ENCODE measurements at regions not wholly inside any gene's neighbourhood (a gene's known extent, or its start where the extent isn't known, plus 50 kb on each side); places are given as distances from the start of the nearest gene placed in this dataset.

- ATAC-seq (ENCODE audit: insufficient number of reproducible peaks, low FRiP score, low read depth) (no peak), DNase-seq (ENCODE audit: low spot score) (no peak)
- H3K27me3 ChIP-seq (replicated peaks; ENCODE audit: insufficient read depth) = no peaks in the 10 kb centered on the region
- H3K36me3 ChIP-seq = no peaks in the 10 kb centered on the region
- no peaks in the 10 kb centered on the region for H3K9me3 ChIP-seq
- TF ChIP-seq CTCF (IDR thresholded peaks at IDR 0.05) = no peak
- H3K27ac ChIP-seq = peak overlapping the region in 1 of 2 donors; percentile 47
- peaks cover 6 to 12% of the 10 kb centered on the region in 2 donors for H3K4me1 ChIP-seq (ENCODE audit: control insufficient read depth in 1 of 2, low read depth in 2 of 2)
- peak overlapping the region; percentile 38 for H3K4me3 ChIP-seq
Observed at GRCh38 chr3:65169961-65170360, 482.2 kb upstream of the ADAMTS9 start.

GRCh38 chr3:65168547-65168946, 480.7 kb upstream of the ADAMTS9 start:
- H3K27ac ChIP-seq = no peak overlapping the region

GRCh38 chr3:65166531-65166930, 478.7 kb upstream of the ADAMTS9 start:
- H3K4me3 ChIP-seq = no peak overlapping the region
- DNase-seq (ENCODE audit: low spot score) (no peak), ATAC-seq (ENCODE audit: insufficient number of reproducible peaks, low FRiP score, low read depth) (no peak)
- no peaks in the 10 kb centered on the region for H3K36me3 ChIP-seq
- peaks cover 6 to 12% of the 10 kb centered on the region in 2 donors for H3K4me1 ChIP-seq (ENCODE audit: control insufficient read depth in 1 of 2, low read depth in 2 of 2)
- no peak for TF ChIP-seq CTCF (IDR thresholded peaks at IDR 0.05)
- H3K27ac ChIP-seq = no peak overlapping the region
- no peaks in the 10 kb centered on the region for H3K27me3 ChIP-seq (replicated peaks; ENCODE audit: insufficient read depth)
- H3K9me3 ChIP-seq = no peaks in the 10 kb centered on the region

More at GRCh38 chr3:65168547-65168946, 480.7 kb upstream of the ADAMTS9 start:
- DNase-seq (ENCODE audit: low spot score) (no peak), ATAC-seq (ENCODE audit: insufficient number of reproducible peaks, low FRiP score, low read depth) (no peak)
- Histone ChIP-seq H3K27me3 (replicated peaks; ENCODE audit: insufficient read depth) (no peaks in the 10 kb centered on the region), H3K36me3 (no peaks in the 10 kb centered on the region), H3K4me1 (ENCODE audit: control insufficient read depth in 1 of 2, low read depth in 2 of 2) (peaks cover 6 to 12% of the 10 kb centered on the region in 2 donors), H3K9me3 (no peaks in the 10 kb centered on the region), H3K4me3 (no peak overlapping the region)
- TF ChIP-seq CTCF (IDR thresholded peaks at IDR 0.05) = no peak

DNA sequence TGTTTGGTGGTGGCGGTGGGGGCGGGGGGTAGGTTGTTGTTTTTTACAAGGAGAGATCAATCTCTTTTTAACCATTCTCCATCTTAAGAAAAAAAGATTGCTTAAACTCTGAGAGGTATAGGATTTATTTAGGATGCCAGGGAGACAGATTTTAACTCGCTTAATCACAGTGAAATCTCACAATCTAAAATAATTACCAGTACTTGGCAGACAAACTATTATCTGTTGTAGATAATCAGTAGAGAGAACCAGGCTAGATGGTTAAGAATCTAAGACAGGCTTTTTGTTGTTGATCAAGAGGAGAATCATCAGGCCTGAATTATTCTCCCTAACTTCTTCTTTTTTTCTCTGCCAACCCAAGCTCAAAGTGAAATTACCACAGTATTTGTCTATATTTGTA, 470.2 kb upstream of the ADAMTS9 start:
- Histone ChIP-seq H3K36me3 (no peaks in the 10 kb centered on the region), H3K27ac (no peak overlapping the region), H3K9me3 (peaks cover 3% of the 10 kb centered on the region), H3K4me3 (no peak overlapping the region), H3K4me1 (ENCODE audit: control insufficient read depth in 1 of 2, low read depth in 2 of 2) (no peaks in the 10 kb centered on the region), H3K27me3 (replicated peaks; ENCODE audit: insufficient read depth) (no peaks in the 10 kb centered on the region)
- no peak for TF ChIP-seq CTCF (IDR thresholded peaks at IDR 0.05)
- no peak for DNase-seq (ENCODE audit: low spot score)
- no peak for ATAC-seq (ENCODE audit: insufficient number of reproducible peaks, low FRiP score, low read depth)

DNA sequence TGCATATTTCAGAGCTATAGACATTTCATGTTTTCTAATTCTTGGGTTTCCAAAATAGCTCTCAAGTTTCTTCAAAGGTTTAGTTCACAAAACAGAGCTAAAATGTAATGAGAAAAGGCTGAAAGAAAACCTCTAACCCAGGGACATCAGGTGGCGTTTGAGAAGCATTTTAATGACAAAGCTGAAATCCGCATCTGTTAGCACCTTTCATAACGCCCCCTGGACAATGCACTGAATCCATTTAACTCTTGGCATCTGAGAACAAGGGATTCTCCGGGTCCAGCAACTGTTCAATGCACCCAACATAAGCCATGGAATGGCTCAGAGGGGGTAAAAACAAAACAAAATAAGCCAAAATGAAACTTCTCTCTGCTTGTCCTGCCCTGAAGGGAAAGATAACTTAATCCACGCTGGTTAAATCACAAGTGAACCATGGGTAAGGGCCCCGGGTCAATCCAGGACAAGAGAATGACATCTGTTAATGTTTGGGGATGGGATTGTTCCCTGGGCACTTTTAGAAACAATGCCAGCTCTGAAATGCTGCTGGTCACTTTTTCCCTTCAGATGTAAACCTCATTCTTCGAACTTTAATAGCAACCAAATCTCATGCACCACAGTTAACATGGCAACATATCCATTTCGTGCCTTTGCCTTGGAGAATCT, 466.2 kb upstream of the ADAMTS9 start:
- H3K36me3 ChIP-seq = no peaks in the 10 kb centered on the region
- DNase-seq (ENCODE audit: low spot score) (no peak), ATAC-seq (ENCODE audit: insufficient number of reproducible peaks, low FRiP score, low read depth) (no peak)
- H3K27me3 ChIP-seq (replicated peaks; ENCODE audit: insufficient read depth) = no peaks in the 10 kb centered on the region
- H3K27ac ChIP-seq = no peak overlapping the region
- no peaks in the 10 kb centered on the region for H3K9me3 ChIP-seq
- no peak for TF ChIP-seq CTCF (IDR thresholded peaks at IDR 0.05)
- no peaks in the 10 kb centered on the region for H3K4me1 ChIP-seq (ENCODE audit: control insufficient read depth in 1 of 2, low read depth in 2 of 2)
- H3K4me3 ChIP-seq = no peak overlapping the region

Measured in thoracic aorta (tissue), 2 donors.